ENCODE measurements at regions not wholly inside any gene's neighbourhood (a gene's known extent, or its start where the extent isn't known, plus 50 kb on each side); places are given as distances from the start of the nearest gene placed in this dataset.

- Histone ChIP-seq H3K27me3 (ENCODE audit: control insufficient read depth, insufficient read depth, low read length) (no peaks in the 10 kb centered on the region), H3K36me3 (ENCODE audit: control insufficient read depth, insufficient read depth, low read length) (no peaks in the 10 kb centered on the region), H3K4me3 (ENCODE audit: low read depth, low read length) (no peak overlapping the region)
- TF ChIP-seq, protein P1, sequence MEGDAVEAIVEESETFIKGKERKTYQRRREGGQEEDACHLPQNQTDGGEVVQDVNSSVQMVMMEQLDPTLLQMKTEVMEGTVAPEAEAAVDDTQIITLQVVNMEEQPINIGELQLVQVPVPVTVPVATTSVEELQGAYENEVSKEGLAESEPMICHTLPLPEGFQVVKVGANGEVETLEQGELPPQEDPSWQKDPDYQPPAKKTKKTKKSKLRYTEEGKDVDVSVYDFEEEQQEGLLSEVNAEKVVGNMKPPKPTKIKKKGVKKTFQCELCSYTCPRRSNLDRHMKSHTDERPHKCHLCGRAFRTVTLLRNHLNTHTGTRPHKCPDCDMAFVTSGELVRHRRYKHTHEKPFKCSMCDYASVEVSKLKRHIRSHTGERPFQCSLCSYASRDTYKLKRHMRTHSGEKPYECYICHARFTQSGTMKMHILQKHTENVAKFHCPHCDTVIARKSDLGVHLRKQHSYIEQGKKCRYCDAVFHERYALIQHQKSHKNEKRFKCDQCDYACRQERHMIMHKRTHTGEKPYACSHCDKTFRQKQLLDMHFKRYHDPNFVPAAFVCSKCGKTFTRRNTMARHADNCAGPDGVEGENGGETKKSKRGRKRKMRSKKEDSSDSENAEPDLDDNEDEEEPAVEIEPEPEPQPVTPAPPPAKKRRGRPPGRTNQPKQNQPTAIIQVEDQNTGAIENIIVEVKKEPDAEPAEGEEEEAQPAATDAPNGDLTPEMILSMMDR (IDR thresholded peaks at IDR 0.05; ENCODE audit: insufficient read depth, low read length, poor library complexity, severe bottlenecking) = no peak
- no peak for DNase-seq (ENCODE audit: low read depth)
Observed at GRCh38 chr9:12363439-12363838, 329.7 kb upstream of the TYRP1 start.

DNA sequence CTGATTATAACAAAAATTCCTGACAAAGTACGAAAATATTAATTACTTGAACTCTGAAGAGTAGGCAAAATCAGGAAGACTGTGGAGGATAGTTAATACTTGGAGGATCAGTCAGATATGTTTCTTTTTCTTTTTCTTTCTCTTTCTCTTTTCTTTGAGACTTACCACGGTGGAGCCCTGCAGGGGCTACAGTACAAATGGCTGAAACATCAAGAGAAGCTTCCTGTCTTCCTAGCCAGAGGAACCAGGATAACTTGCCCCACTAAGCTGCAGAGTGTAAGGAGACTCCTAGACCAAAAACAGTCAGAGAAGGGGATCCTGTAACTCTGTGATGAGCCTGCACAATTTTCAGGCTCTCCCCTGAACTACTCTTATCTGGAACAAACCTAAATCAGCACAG is 324.6 kb upstream of the TYRP1 start:
- Histone ChIP-seq H3K27me3 (ENCODE audit: control insufficient read depth, insufficient read depth, low read length) (no peaks in the 10 kb centered on the region), H3K4me3 (ENCODE audit: low read depth, low read length) (no peak overlapping the region), H3K36me3 (ENCODE audit: control insufficient read depth, insufficient read depth, low read length) (no peaks in the 10 kb centered on the region)
- TF ChIP-seq, protein P1 (IDR thresholded peaks at IDR 0.05; ENCODE audit: insufficient read depth, low read length, poor library complexity, severe bottlenecking) = no peak
- DNase-seq (ENCODE audit: low read depth) = no peak

DNA sequence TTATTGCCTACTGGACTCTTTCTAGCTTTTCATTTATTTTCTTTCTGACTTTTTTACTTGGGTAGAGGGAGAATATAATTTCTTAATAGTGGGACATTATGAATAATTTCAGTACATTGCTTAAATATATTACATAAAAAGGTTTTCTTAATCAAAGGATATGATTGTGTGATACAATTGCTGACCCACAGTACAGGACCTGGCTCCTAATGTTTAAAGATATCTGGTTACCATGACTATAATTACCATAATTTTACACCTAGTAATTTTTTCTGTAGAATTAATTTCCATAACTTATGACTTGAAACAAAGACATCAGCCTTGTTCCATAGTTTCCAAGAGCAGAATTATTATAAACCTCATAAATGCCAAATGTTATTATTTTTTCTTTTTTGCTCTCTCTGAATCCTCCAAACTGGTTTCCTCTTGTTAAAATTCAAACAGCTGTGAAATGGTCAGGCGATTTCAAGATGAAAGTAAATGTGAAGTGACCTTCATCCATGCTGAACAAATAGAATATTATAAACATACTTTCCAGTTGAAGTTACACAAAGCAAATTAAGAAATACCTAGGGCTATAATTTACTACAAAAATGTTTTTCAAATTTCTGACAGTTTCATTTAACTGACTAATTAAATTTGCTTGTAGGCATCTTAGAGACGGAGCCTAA is 301.2 kb upstream of the TYRP1 start:
- H3K27me3 ChIP-seq (ENCODE audit: control insufficient read depth, insufficient read depth, low read length) = no peaks in the 10 kb centered on the region
- H3K4me3 ChIP-seq (ENCODE audit: low read depth, low read length) = no peak overlapping the region
- DNase-seq (ENCODE audit: low read depth) = no peak
- TF ChIP-seq, protein P1 (IDR thresholded peaks at IDR 0.05; ENCODE audit: insufficient read depth, low read length, poor library complexity, severe bottlenecking) = no peak
- H3K36me3 ChIP-seq (ENCODE audit: control insufficient read depth, insufficient read depth, low read length) = no peaks in the 10 kb centered on the region

DNA sequence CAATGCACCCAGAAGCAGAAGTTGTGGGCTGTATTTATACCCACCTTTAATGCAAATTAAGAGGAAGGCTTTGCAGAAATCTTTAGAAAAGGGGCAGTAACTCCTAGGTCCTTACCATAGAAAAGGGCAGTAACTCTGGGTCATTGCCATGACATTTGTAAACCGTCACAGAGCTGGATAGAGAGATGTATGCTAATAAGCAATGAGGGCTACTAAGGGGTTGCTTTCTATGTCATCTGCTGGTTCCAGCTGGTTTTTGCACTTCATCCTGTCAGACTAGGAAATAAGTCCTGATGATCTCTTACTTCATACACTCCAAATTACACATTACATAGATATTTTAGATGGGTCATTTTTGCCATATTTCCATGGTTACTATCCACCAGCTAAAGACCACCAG is 299.1 kb upstream of the TYRP1 start:
- Histone ChIP-seq H3K27me3 (ENCODE audit: control insufficient read depth, insufficient read depth, low read length) (no peaks in the 10 kb centered on the region), H3K36me3 (ENCODE audit: control insufficient read depth, insufficient read depth, low read length) (no peaks in the 10 kb centered on the region), H3K4me3 (ENCODE audit: low read depth, low read length) (no peak overlapping the region)
- DNase-seq (ENCODE audit: low read depth) = no peak
- TF ChIP-seq, protein P1 (IDR thresholded peaks at IDR 0.05; ENCODE audit: insufficient read depth, low read length, poor library complexity, severe bottlenecking) = no peak

DNA sequence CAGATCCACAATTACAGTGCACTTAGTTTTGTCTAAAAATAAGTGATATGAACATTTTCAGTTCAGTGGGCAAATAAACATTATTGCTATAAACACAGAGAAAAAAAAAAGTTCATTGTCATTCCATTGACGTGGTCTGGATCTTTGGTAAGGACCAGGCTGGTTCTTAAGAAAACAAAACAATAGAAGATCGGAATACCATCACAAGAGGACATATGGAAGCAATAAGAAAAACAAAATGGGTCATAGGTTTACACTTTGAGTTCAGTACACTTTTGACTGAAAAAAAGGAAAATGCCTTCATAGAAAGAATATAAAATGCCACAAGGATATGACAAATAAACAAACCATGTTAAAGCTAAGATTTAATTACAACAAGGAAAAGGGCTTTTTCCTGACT is 289.5 kb upstream of the TYRP1 start:
- Histone ChIP-seq H3K36me3 (ENCODE audit: control insufficient read depth, insufficient read depth, low read length) (no peaks in the 10 kb centered on the region), H3K27me3 (ENCODE audit: control insufficient read depth, insufficient read depth, low read length) (no peaks in the 10 kb centered on the region), H3K4me3 (ENCODE audit: low read depth, low read length) (no peak overlapping the region)
- no peak for DNase-seq (ENCODE audit: low read depth)
- TF ChIP-seq, protein P1 (IDR thresholded peaks at IDR 0.05; ENCODE audit: insufficient read depth, low read length, poor library complexity, severe bottlenecking) = no peak

DNA sequence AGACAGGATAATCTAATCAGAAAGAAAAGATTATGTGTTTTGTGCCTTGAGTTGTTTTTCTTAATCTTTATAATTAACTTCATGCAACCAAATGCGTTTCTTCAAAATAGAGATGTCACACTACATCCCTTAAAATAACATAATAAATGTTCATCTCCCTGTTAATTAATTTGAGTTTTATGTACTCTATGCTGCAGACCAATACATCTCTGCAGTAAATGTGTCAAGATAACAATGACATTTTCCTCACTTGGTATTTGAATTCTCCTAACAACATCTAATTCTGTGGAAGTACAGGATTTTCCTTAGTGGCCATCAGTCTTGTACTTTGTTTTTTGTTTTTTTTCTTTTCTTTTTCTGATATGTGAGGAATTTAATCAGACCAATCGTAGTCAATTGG is 279.2 kb upstream of the TYRP1 start:
- Histone ChIP-seq H3K36me3 (ENCODE audit: control insufficient read depth, insufficient read depth, low read length) (no peaks in the 10 kb centered on the region), H3K27me3 (ENCODE audit: control insufficient read depth, insufficient read depth, low read length) (no peaks in the 10 kb centered on the region), H3K4me3 (ENCODE audit: low read depth, low read length) (no peak overlapping the region)
- TF ChIP-seq, protein P1 (IDR thresholded peaks at IDR 0.05; ENCODE audit: insufficient read depth, low read length, poor library complexity, severe bottlenecking) = no peak
- DNase-seq (ENCODE audit: low read depth) = no peak
